HFF-Myc (cell line): ENCODE measurements at regions not wholly inside any gene's neighbourhood (a gene's known extent, or its start where the extent isn't known, plus 50 kb on each side); places are given as distances from the start of the nearest gene placed in this dataset.
"Not testable (repeated sequence)": the region's sequence is repeated elsewhere in the genome, so short reads cannot be mapped to it uniquely, and the experiment has no call there.

Experiments
- DNase-seq: peaks from one replicate; pipeline ENCODE4 v3.0.0-alpha.2; 2011; ENCODE audit warnings: low read depth; ENCODE audit errors: extremely low read depth
- H3K4me3 ChIP-seq: replicated peaks from 2 replicates; pipeline ENCODE4 v1.5.1; 2011; ENCODE audit warnings: low read depth, mild to moderate bottlenecking, control low read depth, low read length
- TF ChIP-seq, protein P1 (sequence below): IDR thresholded peaks from 2 replicates; pipeline ENCODE4 v1.5.1; 2012; ENCODE audit warnings: mild to moderate bottlenecking, low read depth, low read length, control low read depth; ENCODE audit errors: missing control alignments

DNA sequence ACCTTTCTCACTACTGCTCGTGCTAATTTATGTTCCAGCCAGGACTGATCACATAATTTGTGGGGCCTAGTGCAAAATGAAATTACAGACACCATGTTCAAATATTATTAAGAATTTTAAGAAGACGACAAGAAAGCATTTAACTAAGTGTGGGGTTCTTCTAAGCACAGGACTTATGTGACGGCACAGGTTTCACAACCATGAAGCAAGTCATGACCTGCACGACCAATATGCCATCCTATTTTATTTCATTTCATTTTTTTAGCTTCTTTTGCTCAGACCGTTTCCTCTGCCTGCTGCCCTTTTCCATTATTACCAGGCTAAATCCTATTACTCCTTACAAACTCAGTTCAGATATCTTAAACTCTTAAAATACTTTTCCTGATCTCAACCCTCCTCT lies 462.5 kb downstream of the AASDHPPT start:
- DNase-seq, result no peak
- TF ChIP-seq, protein P1, sequence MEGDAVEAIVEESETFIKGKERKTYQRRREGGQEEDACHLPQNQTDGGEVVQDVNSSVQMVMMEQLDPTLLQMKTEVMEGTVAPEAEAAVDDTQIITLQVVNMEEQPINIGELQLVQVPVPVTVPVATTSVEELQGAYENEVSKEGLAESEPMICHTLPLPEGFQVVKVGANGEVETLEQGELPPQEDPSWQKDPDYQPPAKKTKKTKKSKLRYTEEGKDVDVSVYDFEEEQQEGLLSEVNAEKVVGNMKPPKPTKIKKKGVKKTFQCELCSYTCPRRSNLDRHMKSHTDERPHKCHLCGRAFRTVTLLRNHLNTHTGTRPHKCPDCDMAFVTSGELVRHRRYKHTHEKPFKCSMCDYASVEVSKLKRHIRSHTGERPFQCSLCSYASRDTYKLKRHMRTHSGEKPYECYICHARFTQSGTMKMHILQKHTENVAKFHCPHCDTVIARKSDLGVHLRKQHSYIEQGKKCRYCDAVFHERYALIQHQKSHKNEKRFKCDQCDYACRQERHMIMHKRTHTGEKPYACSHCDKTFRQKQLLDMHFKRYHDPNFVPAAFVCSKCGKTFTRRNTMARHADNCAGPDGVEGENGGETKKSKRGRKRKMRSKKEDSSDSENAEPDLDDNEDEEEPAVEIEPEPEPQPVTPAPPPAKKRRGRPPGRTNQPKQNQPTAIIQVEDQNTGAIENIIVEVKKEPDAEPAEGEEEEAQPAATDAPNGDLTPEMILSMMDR, result no peak
- no peak overlapping the region for H3K4me3 ChIP-seq

DNA sequence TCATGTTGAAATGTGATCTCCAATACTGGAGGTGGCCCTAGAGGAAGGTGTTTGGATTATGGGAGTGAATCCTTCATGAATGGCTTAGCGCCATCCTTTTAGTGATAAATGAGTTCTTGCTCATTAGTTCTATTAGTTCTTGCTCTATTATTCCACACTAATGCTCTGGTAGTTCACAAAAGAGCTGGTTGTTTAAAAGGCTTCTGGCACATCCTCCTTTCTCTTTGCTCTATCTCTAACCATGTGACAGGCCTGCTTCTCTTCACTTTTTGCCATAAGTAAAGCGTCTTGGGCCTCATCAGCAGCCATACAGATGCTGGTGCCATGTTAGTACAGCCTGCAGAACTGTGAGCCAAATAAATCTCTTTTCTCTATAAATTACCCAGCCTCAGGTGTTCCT lies 469.9 kb downstream of the GUCY1A2 start:
- H3K4me3 ChIP-seq, result no peak overlapping the region
- TF ChIP-seq, protein P1, result no peak
- no peak for DNase-seq

DNA sequence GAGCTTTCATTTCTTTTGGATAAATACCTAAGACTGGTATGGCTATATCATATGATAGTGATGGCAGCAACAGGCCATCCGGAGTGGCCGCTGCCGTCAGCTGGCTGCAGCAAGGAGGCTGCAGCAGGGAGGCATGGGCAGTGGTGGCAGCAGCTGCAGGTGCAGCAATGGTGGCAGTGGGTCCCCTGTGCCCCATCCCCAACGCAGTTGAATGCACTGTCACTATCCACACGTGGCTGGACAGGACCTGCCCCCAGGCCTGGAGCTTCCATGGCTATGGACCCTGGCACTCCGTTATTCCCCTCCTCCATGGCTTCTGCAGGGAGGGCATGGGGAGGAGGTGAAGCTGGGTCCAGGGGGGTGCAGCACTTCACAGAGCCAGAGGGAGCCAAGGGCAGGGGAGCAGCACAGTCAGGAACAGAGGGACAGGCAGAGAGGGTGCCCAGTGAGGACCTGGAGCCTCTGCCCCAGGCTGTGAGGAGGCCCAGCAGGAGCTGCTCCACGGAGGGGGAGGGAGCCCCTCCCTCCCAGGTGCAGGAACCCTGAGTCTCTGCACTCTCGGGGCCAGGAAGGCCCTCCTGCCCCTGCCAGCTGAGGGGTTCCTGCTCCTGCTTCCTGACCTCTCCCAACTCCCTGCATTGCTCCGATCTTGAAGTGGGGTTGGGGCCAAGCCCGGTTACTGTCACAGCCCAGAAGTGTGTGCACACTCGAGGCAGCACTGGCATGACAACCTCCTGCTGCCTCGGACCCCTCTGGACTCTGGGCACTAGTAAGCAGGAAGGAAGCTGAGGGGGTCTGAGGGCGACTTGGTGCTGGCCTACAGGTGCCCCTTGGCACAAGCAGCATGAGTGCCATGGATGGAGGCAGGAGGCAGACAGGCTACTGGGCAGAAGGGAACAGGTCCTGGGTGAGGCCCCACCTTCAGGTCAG lies 466.3 kb downstream of the GUCY1A2 start:
- no peak overlapping the region for H3K4me3 ChIP-seq
- DNase-seq, result no peak
- TF ChIP-seq, protein P1, result no peak

- no peak for DNase-seq
- TF ChIP-seq, protein P1, result no peak
- H3K4me3 ChIP-seq, result no peak overlapping the region
Measured at GRCh38 chr11:106552694-106553203, 465.5 kb downstream of the GUCY1A2 start.

- DNase-seq, result no peak
- no peak overlapping the region for H3K4me3 ChIP-seq
- TF ChIP-seq, protein P1, result no peak
Measured at GRCh38 chr11:106553304-106553703, 465.0 kb downstream of the GUCY1A2 start.

- H3K4me3 ChIP-seq, DNase-seq: not testable (repeated sequence)
Measured at GRCh38 chr11:106555566-106556250, 462.6 kb downstream of the GUCY1A2 start.

- H3K4me3 ChIP-seq, result no peak overlapping the region
- no peak for DNase-seq
- TF ChIP-seq, protein P1, result no peak
Measured at GRCh38 chr11:106565326-106565725, 452.9 kb downstream of the GUCY1A2 start.
